ENCODE measurements at regions not wholly inside any gene's neighbourhood (a gene's known extent, or its start where the extent isn't known, plus 50 kb on each side); places are given as distances from the start of the nearest gene placed in this dataset.

DNA sequence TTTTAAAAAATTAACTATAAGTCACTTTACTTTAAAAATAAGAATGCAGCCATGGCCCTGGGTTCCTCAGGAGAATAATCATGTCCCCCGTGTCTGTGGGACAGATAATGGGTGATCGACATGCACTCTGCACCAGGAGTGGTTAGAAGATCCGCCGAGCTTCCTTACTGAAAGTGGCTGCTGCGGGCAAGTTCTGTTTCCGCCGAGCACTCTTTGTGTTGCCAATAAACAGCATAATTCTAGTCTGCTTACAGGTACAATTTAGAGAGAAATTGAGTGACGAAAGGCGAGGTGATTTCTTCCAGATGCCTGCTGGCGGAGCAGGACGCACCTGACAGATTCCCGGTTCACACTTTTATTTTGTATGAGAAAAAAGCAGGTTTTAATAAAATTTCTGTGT, 139.0 kb downstream of the SOX1 start:
- Histone ChIP-seq H3K27ac (ENCODE audit: low read length) (no peak overlapping the region), H3K36me3 (ENCODE audit: control insufficient read depth in 1 of 2, insufficient read depth in 2 of 2, low read length in 2 of 2) (no peaks in the 10 kb centered on the region), H3K9me3 (ENCODE audit: control insufficient read depth in 1 of 2, low read length in 2 of 2) (no peaks in the 10 kb centered on the region), H3K4me3 (ENCODE audit: low read depth in 1 of 2, low read length in 2 of 2) (no peak overlapping the region), H3K4me1 (ENCODE audit: control insufficient read depth in 1 of 2, insufficient read depth in 2 of 2, low read length in 2 of 2) (no peaks in the 10 kb centered on the region), H3K27me3 (ENCODE audit: low read depth, low read length) (peaks cover 19% of the 10 kb centered on the region)

DNA sequence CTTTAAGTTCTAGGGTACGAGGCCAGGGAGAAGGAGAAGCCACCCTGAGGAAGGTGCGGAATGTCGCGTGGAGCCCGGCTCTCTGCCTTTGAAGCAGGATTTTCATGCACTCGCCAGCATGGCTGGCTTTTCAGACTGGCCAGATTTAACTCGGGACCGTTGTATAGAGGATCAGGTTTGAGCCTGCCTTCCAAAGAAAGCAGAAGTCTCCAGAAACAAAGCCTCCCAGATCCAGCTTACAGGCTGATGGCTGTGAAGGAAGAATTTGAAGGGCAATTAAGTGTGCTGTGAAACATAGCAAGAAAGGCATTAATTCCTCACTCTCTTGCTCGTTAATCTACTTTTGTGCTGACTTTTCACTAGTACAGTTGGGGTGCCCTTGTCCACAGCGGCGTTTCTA, 140.2 kb downstream of the SOX1 start:
- Histone ChIP-seq H3K36me3 (ENCODE audit: control insufficient read depth in 1 of 2, insufficient read depth in 2 of 2, low read length in 2 of 2) (no peaks in the 10 kb centered on the region), H3K9me3 (ENCODE audit: control insufficient read depth in 1 of 2, low read length in 2 of 2) (no peaks in the 10 kb centered on the region), H3K27me3 (ENCODE audit: low read depth, low read length) (peaks cover 19% of the 10 kb centered on the region), H3K27ac (ENCODE audit: low read length) (no peak overlapping the region), H3K4me1 (ENCODE audit: control insufficient read depth in 1 of 2, insufficient read depth in 2 of 2, low read length in 2 of 2) (no peaks in the 10 kb centered on the region), H3K4me3 (ENCODE audit: low read depth in 1 of 2, low read length in 2 of 2) (no peak overlapping the region)

DNA sequence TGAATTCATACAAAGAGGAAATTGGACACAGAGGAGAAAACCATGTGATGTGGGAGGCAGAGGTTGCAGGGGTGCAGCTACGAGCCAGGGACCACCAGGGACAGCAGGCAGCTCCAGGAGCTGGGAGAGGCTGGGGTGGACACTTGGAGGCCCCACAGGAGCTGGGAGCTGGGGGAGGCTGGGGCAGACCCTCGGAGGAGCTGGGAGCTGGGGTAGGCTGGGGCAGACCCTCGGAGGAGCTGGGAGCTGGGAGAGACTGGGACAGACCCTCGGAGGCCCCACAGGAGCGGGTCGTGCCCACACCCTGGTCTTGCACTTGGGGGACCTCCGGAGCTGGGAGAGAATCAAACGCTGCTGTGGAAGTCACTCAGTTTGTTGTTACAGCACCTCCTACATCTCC, 141.7 kb downstream of the SOX1 start:
- Histone ChIP-seq H3K9me3 (ENCODE audit: control insufficient read depth in 1 of 2, low read length in 2 of 2) (no peaks in the 10 kb centered on the region), H3K4me3 (ENCODE audit: low read depth in 1 of 2, low read length in 2 of 2) (no peak overlapping the region), H3K27ac (ENCODE audit: low read length) (no peak overlapping the region), H3K27me3 (ENCODE audit: low read depth, low read length) (peaks cover 11% of the 10 kb centered on the region), H3K36me3 (ENCODE audit: control insufficient read depth in 1 of 2, insufficient read depth in 2 of 2, low read length in 2 of 2) (no peaks in the 10 kb centered on the region), H3K4me1 (ENCODE audit: control insufficient read depth in 1 of 2, insufficient read depth in 2 of 2, low read length in 2 of 2) (no peaks in the 10 kb centered on the region)

DNA sequence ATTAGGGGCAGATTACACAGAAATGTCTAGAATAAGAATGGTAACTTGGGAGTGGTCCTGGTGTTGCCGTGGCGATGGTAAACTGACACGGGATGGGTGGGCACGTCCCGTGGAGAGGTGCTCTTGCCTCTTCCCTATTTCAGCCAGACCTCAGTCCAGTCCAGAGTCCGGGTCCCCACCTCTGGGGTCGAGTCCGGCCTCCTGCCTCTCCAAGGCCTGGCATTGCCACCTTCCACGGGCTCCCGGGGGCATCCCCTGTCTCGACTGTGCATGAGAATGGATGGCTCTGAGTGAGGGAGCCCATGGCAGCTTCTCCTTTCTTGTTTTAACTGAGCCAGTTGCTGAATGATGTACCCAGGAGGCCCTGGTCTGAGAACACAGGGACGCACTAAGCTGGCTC, 142.3 kb downstream of the SOX1 start:
- Histone ChIP-seq H3K9me3 (ENCODE audit: control insufficient read depth in 1 of 2, low read length in 2 of 2) (no peaks in the 10 kb centered on the region), H3K36me3 (ENCODE audit: control insufficient read depth in 1 of 2, insufficient read depth in 2 of 2, low read length in 2 of 2) (no peaks in the 10 kb centered on the region), H3K27ac (ENCODE audit: low read length) (no peak overlapping the region), H3K4me3 (ENCODE audit: low read depth in 1 of 2, low read length in 2 of 2) (no peak overlapping the region), H3K4me1 (ENCODE audit: control insufficient read depth in 1 of 2, insufficient read depth in 2 of 2, low read length in 2 of 2) (no peaks in the 10 kb centered on the region), H3K27me3 (ENCODE audit: low read depth, low read length) (peaks cover 11% of the 10 kb centered on the region)

DNA sequence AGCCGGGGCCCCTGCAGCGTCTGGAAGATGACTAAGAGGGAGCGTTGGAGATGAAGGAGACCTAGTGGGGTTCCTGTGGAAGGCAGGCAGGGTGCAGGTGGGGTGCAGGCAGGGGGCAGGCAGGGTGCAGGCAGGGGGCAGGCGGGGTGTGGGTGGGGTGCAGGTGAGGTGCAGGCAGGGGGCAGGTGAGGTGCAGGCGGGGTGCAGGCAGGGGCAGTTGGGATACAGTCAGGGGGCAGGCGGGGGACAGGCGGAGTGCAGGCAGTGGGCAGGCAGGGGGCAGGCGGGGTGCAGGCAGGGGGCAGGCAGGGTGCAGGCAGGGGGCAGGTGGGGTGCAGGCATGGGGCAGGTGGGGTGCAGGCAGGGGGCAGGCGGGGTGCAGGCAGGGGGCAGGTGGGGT, 142.8 kb downstream of the SOX1 start:
- H3K4me1 ChIP-seq (ENCODE audit: control insufficient read depth in 1 of 2, insufficient read depth in 2 of 2, low read length in 2 of 2) = no peaks in the 10 kb centered on the region
- no peaks in the 10 kb centered on the region for H3K36me3 ChIP-seq (ENCODE audit: control insufficient read depth in 1 of 2, insufficient read depth in 2 of 2, low read length in 2 of 2)
- no peak overlapping the region for H3K4me3 ChIP-seq (ENCODE audit: low read depth in 1 of 2, low read length in 2 of 2)
- no peak overlapping the region for H3K27ac ChIP-seq (ENCODE audit: low read length)
- peaks cover 8% of the 10 kb centered on the region for H3K27me3 ChIP-seq (ENCODE audit: low read depth, low read length)
- no peaks in the 10 kb centered on the region for H3K9me3 ChIP-seq (ENCODE audit: control insufficient read depth in 1 of 2, low read length in 2 of 2)

DNA sequence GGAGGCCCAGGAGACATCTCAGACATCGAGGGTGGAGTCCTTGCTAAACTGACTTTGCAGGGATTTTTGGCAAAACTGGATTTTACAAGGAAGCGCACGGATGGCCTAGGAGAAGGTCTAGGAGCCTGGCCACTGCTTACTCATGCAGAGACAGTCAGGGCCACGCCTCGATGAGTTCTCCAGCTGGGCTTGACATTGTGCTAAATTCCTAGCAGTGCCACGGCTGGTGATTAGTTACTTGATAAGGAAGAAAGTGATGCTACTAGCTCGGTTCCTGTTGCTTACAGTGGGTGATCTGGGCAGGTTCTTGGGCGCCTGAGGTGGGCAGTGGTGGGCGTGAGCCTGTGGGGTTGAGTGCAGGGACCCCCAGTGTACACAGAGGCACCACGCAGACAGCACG, 143.4 kb downstream of the SOX1 start:
- Histone ChIP-seq H3K4me3 (ENCODE audit: low read depth in 1 of 2, low read length in 2 of 2) (no peak overlapping the region), H3K27ac (ENCODE audit: low read length) (no peak overlapping the region), H3K36me3 (ENCODE audit: control insufficient read depth in 1 of 2, insufficient read depth in 2 of 2, low read length in 2 of 2) (no peaks in the 10 kb centered on the region), H3K9me3 (ENCODE audit: control insufficient read depth in 1 of 2, low read length in 2 of 2) (no peaks in the 10 kb centered on the region), H3K4me1 (ENCODE audit: control insufficient read depth in 1 of 2, insufficient read depth in 2 of 2, low read length in 2 of 2) (no peaks in the 10 kb centered on the region), H3K27me3 (ENCODE audit: low read depth, low read length) (peaks cover 1% of the 10 kb centered on the region)

DNA sequence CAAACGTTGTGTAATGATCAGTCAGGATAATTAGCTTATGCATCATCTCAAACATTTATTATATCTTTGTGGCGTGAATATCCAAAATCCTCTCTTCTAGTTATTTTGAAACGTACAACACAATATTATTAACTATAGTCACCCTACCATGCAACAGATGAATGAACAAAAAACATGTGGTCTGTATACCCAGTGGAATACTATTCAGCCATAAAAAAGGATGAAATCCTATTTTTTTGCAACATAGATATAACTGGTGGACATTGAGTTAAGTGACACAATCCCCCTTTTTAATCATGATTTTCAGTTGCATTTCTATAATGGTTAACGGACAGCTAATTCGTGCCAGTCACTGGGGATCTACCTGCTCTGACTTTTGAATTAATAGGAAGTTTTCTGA, 145.6 kb downstream of the SOX1 start:
- Histone ChIP-seq H3K4me3 (ENCODE audit: low read depth in 1 of 2, low read length in 2 of 2) (no peak overlapping the region), H3K9me3 (ENCODE audit: control insufficient read depth in 1 of 2, low read length in 2 of 2) (no peaks in the 10 kb centered on the region), H3K4me1 (ENCODE audit: control insufficient read depth in 1 of 2, insufficient read depth in 2 of 2, low read length in 2 of 2) (no peaks in the 10 kb centered on the region), H3K27ac (ENCODE audit: low read length) (no peak overlapping the region), H3K27me3 (ENCODE audit: low read depth, low read length) (no peaks in the 10 kb centered on the region), H3K36me3 (ENCODE audit: control insufficient read depth in 1 of 2, insufficient read depth in 2 of 2, low read length in 2 of 2) (no peaks in the 10 kb centered on the region)

DNA sequence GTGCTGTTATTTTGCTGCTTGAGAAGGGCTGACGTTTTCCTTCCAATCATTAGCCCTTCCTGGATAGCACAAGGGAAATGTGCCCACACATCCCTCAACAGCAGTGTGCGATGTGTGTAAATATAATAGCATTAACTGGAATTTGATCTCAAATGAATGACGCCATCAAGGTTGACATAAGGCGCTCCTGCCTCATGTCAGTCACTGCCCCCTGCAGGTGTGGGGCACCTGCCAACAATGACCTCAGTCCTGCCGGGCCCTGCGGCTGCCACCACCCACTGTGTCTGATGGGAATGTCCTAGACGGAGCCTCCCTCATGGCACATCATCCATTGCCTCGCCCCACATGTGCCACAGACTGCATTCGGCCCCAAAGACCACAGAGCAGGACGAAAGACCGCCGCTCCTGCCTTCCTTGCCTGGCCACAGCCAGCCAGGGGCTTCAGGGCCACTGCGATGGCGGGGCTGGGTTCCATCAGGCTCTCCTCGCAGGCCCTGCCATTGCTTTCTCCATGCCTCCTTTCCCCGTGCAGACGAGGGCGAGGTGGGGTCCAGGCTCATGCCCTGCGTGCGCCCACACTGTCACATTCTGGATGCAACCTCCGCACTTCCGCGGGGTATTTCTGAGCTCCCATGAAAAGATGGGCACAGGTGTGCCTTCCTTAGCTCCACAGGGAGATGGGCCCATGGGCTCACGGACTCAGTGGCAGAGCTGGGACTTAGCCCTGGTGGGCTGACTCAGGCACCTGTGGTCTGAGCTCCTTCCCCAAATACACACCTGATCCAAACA, 146.7 kb downstream of the SOX1 start:
- no peaks in the 10 kb centered on the region for H3K9me3 ChIP-seq (ENCODE audit: control insufficient read depth in 1 of 2, low read length in 2 of 2)
- H3K27ac ChIP-seq (ENCODE audit: low read length) = no peak overlapping the region
- no peak overlapping the region for H3K4me3 ChIP-seq (ENCODE audit: low read depth in 1 of 2, low read length in 2 of 2)
- no peaks in the 10 kb centered on the region for H3K36me3 ChIP-seq (ENCODE audit: control insufficient read depth in 1 of 2, insufficient read depth in 2 of 2, low read length in 2 of 2)
- H3K4me1 ChIP-seq (ENCODE audit: control insufficient read depth in 1 of 2, insufficient read depth in 2 of 2, low read length in 2 of 2) = no peaks in the 10 kb centered on the region
- no peaks in the 10 kb centered on the region for H3K27me3 ChIP-seq (ENCODE audit: low read depth, low read length)

DNA sequence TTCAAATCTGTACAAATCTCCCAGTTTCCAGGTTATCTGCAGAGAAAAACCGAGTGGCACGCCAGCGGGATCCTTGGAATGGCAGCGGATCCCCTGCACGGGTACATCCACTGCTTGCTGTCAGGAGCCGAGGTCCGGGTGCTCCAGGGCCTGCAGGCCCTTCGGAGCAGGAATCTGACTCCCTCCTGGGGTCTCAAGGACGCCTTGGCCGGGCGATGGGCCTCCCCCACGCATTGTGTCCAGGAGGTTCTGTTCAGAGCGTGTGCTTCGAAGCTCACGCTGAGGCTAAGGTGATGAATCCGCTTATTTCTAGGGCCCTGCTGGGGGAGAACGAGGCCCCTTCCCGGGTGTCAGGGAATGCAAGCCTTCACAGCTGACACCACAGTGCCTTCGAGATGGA, 148.9 kb downstream of the SOX1 start:
- H3K4me3 ChIP-seq (ENCODE audit: low read depth in 1 of 2, low read length in 2 of 2) = no peak overlapping the region
- H3K9me3 ChIP-seq (ENCODE audit: control insufficient read depth in 1 of 2, low read length in 2 of 2) = no peaks in the 10 kb centered on the region
- no peaks in the 10 kb centered on the region for H3K27me3 ChIP-seq (ENCODE audit: low read depth, low read length)
- H3K36me3 ChIP-seq (ENCODE audit: control insufficient read depth in 1 of 2, insufficient read depth in 2 of 2, low read length in 2 of 2) = no peaks in the 10 kb centered on the region
- no peaks in the 10 kb centered on the region for H3K4me1 ChIP-seq (ENCODE audit: control insufficient read depth in 1 of 2, insufficient read depth in 2 of 2, low read length in 2 of 2)
- H3K27ac ChIP-seq (ENCODE audit: low read length) = no peak overlapping the region

DNA sequence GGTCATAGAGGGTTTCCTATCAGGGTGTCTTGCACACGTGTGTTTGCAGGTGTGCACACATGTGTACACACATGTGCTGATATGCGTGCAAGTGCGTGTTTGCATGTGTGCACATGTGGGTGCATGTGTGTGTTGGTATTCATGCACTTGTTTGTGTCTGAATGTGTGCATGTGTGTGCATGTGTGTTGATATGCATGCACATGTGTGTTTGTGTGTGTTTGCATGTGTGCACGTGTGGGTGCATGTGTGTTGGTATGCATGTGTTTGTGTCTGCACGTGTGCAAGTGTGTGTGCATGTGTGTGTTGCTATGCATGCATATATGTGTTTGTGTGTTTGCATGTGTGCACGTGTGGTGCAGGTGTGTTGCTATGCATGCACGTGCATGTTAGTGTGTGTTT, 150.5 kb downstream of the SOX1 start:
- Histone ChIP-seq H3K4me1 (ENCODE audit: control insufficient read depth in 1 of 2, insufficient read depth in 2 of 2, low read length in 2 of 2) (no peaks in the 10 kb centered on the region), H3K27me3 (ENCODE audit: low read depth, low read length) (no peaks in the 10 kb centered on the region), H3K36me3 (ENCODE audit: control insufficient read depth in 1 of 2, insufficient read depth in 2 of 2, low read length in 2 of 2) (no peaks in the 10 kb centered on the region), H3K4me3 (ENCODE audit: low read depth in 1 of 2, low read length in 2 of 2) (no peak overlapping the region), H3K27ac (ENCODE audit: low read length) (no peak overlapping the region), H3K9me3 (ENCODE audit: control insufficient read depth in 1 of 2, low read length in 2 of 2) (no peaks in the 10 kb centered on the region)

DNA sequence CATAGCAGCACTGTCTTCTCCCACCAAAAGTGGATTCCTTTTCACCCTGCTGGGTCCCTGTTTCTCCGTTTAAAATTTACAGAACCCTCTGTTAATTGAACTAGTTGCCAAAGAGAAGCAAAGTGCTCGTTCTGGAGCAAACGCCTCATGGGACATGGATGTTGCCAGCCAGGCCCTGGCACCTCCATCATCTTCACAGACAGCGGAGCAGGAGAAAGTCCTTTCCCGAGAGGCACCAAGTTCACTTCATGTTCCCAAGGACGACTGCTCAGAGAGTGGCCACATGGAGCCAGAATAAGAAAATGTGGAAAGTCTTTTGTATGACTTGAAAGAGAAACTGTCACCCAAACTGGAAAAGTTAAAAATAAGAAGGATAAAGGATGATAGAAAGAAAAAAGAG, 151.5 kb downstream of the SOX1 start:
- Histone ChIP-seq H3K9me3 (ENCODE audit: control insufficient read depth in 1 of 2, low read length in 2 of 2) (no peaks in the 10 kb centered on the region), H3K27me3 (ENCODE audit: low read depth, low read length) (no peaks in the 10 kb centered on the region), H3K36me3 (ENCODE audit: control insufficient read depth in 1 of 2, insufficient read depth in 2 of 2, low read length in 2 of 2) (no peaks in the 10 kb centered on the region), H3K4me3 (ENCODE audit: low read depth in 1 of 2, low read length in 2 of 2) (no peak overlapping the region), H3K27ac (ENCODE audit: low read length) (no peak overlapping the region), H3K4me1 (ENCODE audit: control insufficient read depth in 1 of 2, insufficient read depth in 2 of 2, low read length in 2 of 2) (no peaks in the 10 kb centered on the region)

DNA sequence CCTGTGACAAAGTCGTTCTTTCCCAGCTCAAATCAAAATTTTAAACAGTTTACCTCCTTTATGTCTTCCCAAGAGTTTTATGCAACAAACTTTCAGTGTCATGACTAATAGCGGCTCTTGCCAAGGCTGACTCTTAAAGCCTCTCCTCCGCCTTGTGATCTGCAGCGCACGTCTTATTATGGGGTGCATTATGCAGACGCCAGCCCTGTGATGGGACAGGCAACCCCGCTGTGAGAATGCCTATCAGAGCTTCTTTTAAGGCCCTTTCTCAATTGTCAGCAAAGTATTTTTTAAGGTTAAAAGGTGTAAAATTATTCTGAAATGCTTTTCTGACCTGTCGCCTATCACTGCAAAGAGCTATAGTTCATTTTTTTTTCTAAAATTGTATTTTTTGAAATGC, 152.8 kb downstream of the SOX1 start:
- H3K27me3 ChIP-seq (ENCODE audit: low read depth, low read length) = no peaks in the 10 kb centered on the region
- H3K4me3 ChIP-seq (ENCODE audit: low read depth in 1 of 2, low read length in 2 of 2) = no peak overlapping the region
- H3K9me3 ChIP-seq (ENCODE audit: control insufficient read depth in 1 of 2, low read length in 2 of 2) = no peaks in the 10 kb centered on the region
- no peaks in the 10 kb centered on the region for H3K36me3 ChIP-seq (ENCODE audit: control insufficient read depth in 1 of 2, insufficient read depth in 2 of 2, low read length in 2 of 2)
- H3K27ac ChIP-seq (ENCODE audit: low read length) = no peak overlapping the region
- no peaks in the 10 kb centered on the region for H3K4me1 ChIP-seq (ENCODE audit: control insufficient read depth in 1 of 2, insufficient read depth in 2 of 2, low read length in 2 of 2)

Data from muscle layer of duodenum (tissue), 2 donors.